OCI-LY7 (cell line): ENCODE measurements at regions not wholly inside any gene's neighbourhood (a gene's known extent, or its start where the extent isn't known, plus 50 kb on each side); places are given as distances from the start of the nearest gene placed in this dataset.

Source experiments
- CTCF ChIP-seq: fragments of 200-600 bp; sonication (generic); conservative IDR thresholded peaks from 2 replicates; pipeline ENCODE4 v1.5.1; 2014; ENCODE audit warnings: mild to moderate bottlenecking, antibody characterized with exemption, low read length, moderate library complexity, mixed read lengths
- EZH2phosphoT487 ChIP-seq: fragments of 200-600 bp; sonication (generic); IDR thresholded peaks from 2 replicates; pipeline ENCODE4 v1.6.1; 2018; ENCODE audit warnings: low read depth, borderline replicate concordance, mild to moderate bottlenecking, mixed run types, antibody characterized with exemption, low read length, moderate library complexity, mixed read lengths

- TF ChIP-seq CTCF (no peak), EZH2phosphoT487 (no peak)
These were observed 803.6 kb upstream of the ZEB2 start for GRCh38 chr2:145323512-145323911.
